8988T (cell line): ENCODE measurements at regions not wholly inside any gene's neighbourhood (a gene's known extent, or its start where the extent isn't known, plus 50 kb on each side); places are given as distances from the start of the nearest gene placed in this dataset.
"Not testable (repeated sequence)": the region's sequence is repeated elsewhere in the genome, so short reads cannot be mapped to it uniquely, and the experiment has no call there.

Source experiments
- DNase-seq: peaks from one replicate; pipeline ENCODE4 v3.0.0; 2011

- DNase-seq, result no peak
Measured at GRCh38 chr15:47035475-47036406, 681.6 kb upstream of the SEMA6D start.

GRCh38 chr15:47037003-47037402 lies 680.3 kb upstream of the SEMA6D start:
- DNase-seq, result no peak

GRCh38 chr15:47039225-47039624 lies 678.1 kb upstream of the SEMA6D start:
- no peak for DNase-seq

- no peak for DNase-seq
Measured at GRCh38 chr15:47041301-47041700, 676.0 kb upstream of the SEMA6D start.

- DNase-seq, result not testable (repeated sequence)
Measured at GRCh38 chr15:47047981-47048380, 669.3 kb upstream of the SEMA6D start.

GRCh38 chr15:47066392-47066791 lies 650.9 kb upstream of the SEMA6D start:
- DNase-seq, result no peak

GRCh38 chr15:47077846-47078245 lies 639.5 kb upstream of the SEMA6D start:
- not testable (repeated sequence) for DNase-seq

GRCh38 chr15:47095833-47096232 lies 621.5 kb upstream of the SEMA6D start:
- DNase-seq, result no peak

- not testable (repeated sequence) for DNase-seq
Measured at GRCh38 chr15:47098526-47098925, 618.8 kb upstream of the SEMA6D start.

GRCh38 chr15:47099801-47100200 lies 617.5 kb upstream of the SEMA6D start:
- not testable (repeated sequence) for DNase-seq

GRCh38 chr15:47108800-47109199 lies 608.5 kb upstream of the SEMA6D start:
- DNase-seq, result not testable (repeated sequence)

- DNase-seq, result no peak
Measured at GRCh38 chr15:47116698-47117097, 600.6 kb upstream of the SEMA6D start.

GRCh38 chr15:47119349-47119748 lies 598.0 kb upstream of the SEMA6D start:
- DNase-seq, result no peak

- DNase-seq, result no peak
Measured at GRCh38 chr15:47124430-47125102, 592.7 kb upstream of the SEMA6D start.

- DNase-seq, result no peak
Measured at GRCh38 chr15:47129033-47129432, 588.3 kb upstream of the SEMA6D start.

GRCh38 chr15:47131450-47131849 lies 585.9 kb upstream of the SEMA6D start:
- DNase-seq, result not testable (repeated sequence)

- no peak for DNase-seq
Measured at GRCh38 chr15:47135267-47135666, 582.0 kb upstream of the SEMA6D start.

GRCh38 chr15:47136236-47136635 lies 581.1 kb upstream of the SEMA6D start:
- DNase-seq, result no peak

GRCh38 chr15:47139965-47140364 lies 577.3 kb upstream of the SEMA6D start:
- DNase-seq, result no peak

GRCh38 chr15:47157827-47158226 lies 559.5 kb upstream of the SEMA6D start:
- DNase-seq, result no peak

GRCh38 chr15:47158573-47158972 lies 558.7 kb upstream of the SEMA6D start:
- no peak for DNase-seq

- DNase-seq, result no peak
Measured at GRCh38 chr15:47177177-47177576, 540.1 kb upstream of the SEMA6D start.

- DNase-seq, result no peak
Measured at GRCh38 chr15:47179988-47180387, 537.3 kb upstream of the SEMA6D start.

GRCh38 chr15:47182818-47183217 lies 534.5 kb upstream of the SEMA6D start:
- DNase-seq, result no peak
